PC-9 (cell line): ENCODE measurements at regions not wholly inside any gene's neighbourhood (a gene's known extent, or its start where the extent isn't known, plus 50 kb on each side); places are given as distances from the start of the nearest gene placed in this dataset.

Experiments
- CTCF ChIP-seq: fragments of 200-600 bp; sonication (generic); conservative IDR thresholded peaks from 2 replicates; pipeline ENCODE4 v1.6.1; 2017; ENCODE audit warnings: mixed run types, antibody characterized with exemption, mild to moderate bottlenecking, moderate library complexity
- EZH2 ChIP-seq: fragments of 200-600 bp; sonication (generic); IDR thresholded peaks from 2 replicates; pipeline ENCODE4 v1.8.0; 2017; ENCODE audit warnings: antibody characterized with exemption, low read depth

- no peak for TF ChIP-seq CTCF
- TF ChIP-seq EZH2, result no peak
These were observed 134.8 kb upstream of the NTM start for GRCh38 chr11:131235328-131236298.
